NCI-H524 (cell line): ENCODE measurements at regions not wholly inside any gene's neighbourhood (a gene's known extent, or its start where the extent isn't known, plus 50 kb on each side); places are given as distances from the start of the nearest gene placed in this dataset.

Experiments used
- DNase-seq, 2 experiments: peaks; one replicate each; lab custom pipeline; 2025; lab: John Stamatoyannopoulos, UW

DNA sequence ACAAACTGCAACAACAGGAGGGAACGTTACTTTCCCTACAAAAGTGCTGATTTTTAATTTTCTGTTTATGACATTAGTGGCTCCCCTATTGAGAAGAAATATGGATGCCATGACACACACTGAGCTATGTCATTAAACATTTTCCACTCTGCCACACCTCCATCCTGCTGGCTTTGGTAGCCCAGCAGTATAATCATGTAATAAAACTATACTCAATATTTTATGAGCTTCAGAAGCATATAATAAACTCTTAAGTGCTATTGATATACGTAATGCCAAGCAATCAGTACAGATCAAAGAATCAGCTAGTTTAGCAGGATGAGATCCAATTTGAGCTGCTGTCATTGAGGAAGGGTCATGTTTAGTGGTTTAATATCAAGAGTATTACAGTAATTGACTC is 141.3 kb upstream of the LRRC7 start:
- DNase-seq: no peak

DNA sequence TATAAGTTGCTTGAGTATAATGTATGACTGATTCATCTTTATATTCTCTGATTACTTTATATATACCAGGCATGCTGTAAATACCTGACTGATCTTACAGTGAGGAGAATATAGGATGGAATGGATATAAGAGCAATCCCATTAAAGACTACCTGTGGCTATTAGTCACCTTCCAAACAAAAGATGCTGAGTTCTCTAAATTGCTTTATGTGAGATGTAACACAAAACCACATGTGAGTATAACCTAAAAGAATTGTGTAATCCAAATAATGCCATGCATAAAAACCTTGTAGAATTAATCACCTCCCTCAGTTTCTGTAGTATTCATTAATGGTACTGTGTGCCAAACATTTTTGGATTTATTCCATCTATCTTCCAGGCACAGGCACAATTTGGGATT is 134.6 kb upstream of the LRRC7 start:
- DNase-seq: no peak

DNA sequence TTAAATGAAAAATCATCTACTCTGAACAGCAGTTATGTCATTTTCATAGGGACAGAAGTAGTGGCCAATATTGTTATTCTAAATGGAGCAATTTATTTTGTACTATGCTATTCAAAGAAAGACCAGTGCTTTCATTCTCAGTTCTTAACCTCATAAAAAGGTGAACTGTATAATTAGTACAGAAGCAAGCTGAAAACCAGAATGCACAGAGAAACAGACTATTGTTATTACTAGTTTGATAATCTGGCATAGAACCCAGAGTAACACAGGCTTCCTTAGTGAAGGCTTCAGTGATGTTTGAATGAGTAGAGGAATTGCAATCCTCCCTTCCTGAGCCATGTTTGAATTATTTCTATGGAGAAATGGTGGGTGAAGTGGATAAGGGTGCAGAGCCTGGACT is 131.6 kb upstream of the LRRC7 start:
- DNase-seq: no peak

DNA sequence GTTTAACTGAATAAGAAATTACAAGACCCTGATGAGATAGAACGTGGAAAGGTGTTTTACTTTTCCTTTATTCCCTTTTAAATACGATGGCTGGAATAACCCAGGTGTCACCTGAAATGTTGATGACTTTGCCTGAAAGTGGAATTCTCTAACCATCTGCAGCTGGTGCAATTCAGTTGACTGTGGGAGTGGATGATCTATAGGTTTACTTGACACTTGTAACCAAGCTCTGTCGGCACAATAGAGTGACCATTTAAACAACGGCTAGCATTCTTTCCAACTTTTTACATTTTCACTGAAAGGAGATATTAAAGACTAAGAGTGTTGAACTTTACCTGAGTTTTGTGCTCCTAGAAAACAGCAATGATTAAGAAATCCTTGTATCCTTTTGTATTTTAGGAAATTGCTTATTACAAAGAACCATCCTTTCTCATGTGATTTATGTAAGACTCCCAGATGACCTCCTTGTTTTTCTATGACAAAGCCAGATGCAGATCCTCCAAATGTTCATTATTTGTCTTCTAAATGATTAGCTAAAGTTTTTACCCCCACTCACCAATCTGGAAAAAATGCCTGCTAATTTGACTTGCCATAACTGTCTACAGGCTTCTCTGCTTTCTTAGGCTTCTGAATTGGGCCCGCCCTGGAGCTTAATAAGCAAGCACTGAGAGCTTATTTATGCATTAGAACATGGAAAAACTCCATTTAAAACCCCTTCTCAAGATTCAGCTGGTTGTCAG is 129.5 kb upstream of the LRRC7 start:
- peak in 1 of 2 experiments; percentile 16 for DNase-seq

DNA sequence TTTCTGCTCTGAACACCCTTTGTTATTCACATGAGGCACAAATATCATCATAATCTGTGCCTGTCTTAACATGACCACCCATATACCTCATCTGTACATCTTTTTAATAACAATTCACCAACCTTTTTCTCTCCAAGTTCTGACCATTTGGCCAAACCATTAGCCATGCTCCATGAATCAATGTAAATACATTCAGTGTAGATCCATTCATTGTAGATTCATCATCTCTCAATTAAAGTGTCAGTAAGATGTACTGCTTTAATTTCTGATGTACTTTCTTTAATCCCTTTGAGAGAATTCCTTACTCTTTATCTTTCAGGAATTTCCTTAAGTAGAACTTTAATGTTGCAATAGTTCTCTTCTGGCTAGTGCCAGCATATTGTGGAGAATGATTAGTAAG is 126.2 kb upstream of the LRRC7 start:
- DNase-seq: no peak

DNA sequence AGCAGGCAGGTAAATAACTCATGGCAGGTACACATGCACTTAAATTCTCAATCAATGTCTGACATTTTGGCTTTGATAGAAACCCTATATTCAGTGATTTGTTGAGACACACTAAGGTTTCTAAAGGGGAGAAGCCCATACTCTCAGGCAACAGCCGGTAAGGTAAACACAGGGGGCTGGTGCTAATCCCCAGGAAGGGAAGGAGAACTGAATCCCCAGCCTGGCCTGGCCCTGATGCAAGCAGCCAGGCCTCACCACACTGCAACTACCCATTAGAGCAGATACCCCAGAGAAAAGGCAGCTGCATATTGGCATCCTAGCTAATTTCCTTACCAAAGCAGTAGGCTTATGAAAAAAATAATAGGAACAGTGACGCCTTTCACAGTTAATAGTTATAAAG is 116.5 kb upstream of the LRRC7 start:
- DNase-seq: peak in 1 of 2 experiments; percentile 6

DNA sequence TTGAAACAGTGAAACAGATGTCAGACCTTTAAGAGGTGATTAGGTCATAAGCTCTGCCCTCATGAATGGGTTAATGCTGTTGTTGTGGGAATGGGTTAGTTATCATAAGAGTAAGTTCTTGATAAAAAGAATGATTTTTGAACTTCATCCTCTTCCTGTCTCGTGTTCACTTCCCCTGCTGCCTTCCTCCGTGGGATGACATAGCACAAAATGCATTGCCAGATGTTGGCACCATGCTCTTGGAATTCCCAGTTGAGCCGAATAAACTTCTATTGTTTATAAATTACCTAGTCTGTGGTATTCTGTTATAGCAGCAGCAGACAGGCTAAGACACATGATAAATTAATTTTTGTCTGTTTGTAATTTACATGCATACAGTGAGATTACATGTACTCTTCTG is 112.0 kb upstream of the LRRC7 start:
- no peak for DNase-seq

DNA sequence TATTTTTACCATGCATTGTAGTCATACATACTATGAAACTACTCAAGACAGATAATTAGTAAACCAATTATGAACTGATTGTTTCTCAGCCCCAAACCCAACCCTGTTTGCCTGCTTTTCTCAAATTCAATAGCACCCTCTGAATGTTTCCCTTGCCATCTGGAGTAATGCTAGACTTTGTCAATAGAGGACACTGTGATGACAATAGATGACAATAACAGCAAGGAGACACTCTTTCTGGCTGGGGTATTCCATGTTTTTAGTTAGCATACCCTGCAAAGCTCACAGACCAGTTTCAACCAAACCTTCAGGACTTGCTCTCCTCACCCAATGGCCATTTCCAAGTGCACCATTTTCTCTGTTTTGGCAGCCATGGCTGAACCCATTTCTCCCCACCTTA is 108.5 kb upstream of the LRRC7 start:
- DNase-seq: no peak

DNA sequence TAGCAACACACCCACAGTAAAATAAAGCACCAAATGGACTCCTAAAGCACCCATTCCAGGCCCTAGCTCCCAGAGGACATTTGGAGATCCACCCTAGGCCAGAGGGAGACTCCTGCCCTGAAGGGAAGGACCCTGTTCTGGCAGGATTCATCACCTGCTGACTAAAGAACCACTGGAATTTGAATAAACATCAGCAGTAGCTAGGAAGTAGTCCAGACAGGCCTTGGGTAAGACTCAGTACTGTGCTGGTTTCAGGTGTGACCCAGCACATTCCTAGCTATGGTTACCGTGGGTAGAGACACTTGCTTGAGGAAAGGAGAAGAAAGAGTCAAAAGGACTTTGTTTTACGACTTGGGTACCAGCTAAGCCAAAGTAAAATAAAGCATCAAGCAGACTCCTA is 92.7 kb upstream of the LRRC7 start:
- no peak for DNase-seq

DNA sequence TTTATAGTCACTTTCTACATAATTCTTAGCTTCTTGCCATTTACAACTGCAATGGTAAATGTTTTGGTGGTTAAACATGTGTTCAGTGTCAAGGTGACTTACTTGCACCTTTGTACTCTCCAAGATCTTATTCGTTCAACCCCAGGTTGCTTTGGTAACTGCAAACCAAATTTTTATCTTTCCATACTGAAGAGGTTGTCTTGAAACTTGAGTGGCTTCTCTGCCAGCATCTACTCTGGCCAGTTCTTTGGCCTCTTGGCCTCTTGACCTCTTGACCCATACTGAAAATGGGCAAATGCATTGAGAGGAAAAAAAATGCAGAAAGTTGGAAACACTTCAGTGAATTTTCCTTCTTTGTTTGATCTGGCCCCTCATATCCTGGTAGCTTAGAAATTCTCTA is 88.0 kb upstream of the LRRC7 start:
- DNase-seq: no peak

DNA sequence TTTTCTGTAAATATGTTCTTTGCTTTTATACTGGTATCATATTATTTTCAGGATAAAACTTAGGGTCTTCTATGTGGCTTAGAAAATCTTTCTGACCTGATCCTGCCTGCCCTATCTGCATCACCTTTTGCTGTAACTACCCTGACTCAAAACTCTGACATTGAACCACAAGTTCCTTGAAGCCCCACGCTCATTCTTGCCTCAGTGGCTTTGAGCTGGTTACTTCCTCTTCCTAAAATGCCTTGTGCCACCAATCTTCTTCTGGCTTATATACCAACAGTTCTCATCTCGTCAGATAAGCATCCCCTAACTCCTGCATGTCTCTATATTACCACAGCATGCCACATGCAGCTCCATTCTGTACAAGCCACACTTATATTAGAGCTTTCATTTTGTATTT is 84.5 kb upstream of the LRRC7 start:
- no peak for DNase-seq

DNA sequence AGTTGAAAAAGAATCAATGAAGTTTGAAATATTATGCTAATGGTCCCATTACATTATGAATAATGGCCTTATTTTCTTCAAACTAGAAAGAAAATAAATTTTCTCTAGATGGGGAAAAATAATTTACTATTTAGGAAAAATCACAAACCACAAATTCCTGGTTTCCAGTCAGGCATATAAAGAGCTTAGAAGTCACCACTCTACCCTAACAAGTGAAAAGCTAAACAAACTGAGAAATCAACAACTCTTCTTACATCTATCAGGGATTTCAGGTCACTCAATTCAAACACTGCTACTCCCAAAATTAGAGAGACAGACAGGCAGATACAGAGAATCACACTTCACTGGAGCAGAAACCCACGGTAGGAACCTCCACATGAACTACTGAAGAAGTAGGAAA is 82.1 kb upstream of the LRRC7 start:
- DNase-seq: no peak

DNA sequence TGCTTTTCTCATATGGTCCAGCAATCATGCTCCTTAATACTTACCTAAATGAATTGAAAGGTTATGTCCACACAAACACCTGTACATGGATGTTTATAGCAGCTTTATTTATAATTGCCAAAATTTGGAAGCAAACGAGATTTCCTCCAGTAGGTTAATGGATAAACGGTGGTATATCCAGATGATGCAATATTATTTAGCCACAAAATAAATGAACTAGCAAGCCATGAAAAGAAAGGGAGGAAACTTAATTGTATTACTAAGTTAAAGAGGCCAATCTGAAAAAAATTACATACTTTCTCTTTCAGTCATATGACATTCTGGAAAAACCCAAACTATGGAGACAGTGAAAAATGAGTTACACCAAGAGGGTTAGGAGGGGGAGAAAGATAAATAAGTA is 76.3 kb upstream of the LRRC7 start:
- DNase-seq: no peak

DNA sequence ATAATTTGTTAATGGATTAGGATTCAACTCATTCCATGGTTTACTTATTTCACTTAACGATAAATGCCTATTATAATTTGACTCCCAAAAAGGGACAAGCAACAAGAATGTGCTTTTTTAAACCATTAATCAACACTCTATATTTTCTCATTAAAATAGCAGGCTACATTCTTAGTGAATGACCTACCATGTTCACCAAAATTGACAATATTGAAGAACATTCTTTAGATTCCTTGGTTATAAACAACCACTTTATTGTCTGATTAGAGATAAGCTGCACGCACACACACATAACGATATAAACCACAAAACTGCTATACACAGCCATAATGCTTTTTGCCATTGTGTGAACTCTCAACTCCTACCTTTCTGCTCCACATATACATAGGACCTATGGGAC is 75.4 kb upstream of the LRRC7 start:
- DNase-seq: no peak

DNA sequence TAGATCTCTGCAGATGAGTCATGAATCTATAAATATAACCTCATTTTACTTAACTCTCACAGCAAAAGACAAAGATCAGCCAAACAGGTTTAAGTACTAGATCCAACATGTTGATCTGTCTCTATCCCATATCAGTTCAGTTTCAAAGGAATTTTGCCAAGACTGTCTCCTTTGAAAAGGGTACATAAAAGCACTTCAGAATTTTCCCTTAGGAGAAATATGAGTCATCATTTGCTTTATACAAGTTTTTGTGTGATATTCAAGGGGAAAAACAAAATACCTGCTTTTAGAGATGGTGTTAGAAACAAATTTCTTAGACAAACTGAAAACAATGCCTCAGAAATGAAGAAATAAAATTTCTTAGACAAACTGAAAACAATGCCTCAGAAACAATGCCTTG is 73.5 kb upstream of the LRRC7 start:
- DNase-seq: no peak

DNA sequence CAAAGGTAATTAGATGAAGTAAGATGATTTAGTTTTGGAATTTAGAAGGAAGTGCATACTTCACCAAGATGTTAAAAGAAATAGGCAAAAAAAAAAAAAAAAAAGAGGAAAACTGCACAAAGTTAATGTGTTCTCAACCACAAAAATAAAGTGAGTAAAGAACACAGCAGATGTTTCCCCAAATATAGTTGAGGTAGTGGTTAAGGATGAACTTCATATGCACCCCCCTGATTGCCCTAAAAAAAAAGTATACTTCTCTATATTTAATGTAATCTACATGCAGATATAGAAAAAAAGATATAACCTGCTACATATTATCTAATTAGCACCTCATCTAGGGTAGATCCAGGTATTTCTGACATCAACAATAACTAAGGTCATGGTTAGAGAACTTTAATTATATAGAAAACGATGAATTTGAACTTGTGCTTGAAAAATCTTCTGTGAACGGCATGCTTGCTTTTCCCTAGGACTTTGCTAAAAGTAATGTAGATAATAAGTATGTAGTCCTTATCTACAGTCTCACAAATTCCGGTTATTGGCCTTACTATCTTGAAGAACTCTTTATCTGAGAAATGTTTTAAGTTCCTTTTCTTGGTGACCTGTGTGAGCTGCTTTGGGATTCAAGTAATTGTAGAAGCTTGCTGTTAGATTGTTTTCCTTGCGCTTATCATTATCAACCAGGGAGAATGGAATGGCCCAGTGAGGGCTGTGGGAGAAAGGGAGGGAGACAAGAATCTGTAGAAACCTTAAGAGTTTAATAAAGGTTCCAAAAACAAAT is 70.1 kb upstream of the LRRC7 start:
- no peak for DNase-seq

DNA sequence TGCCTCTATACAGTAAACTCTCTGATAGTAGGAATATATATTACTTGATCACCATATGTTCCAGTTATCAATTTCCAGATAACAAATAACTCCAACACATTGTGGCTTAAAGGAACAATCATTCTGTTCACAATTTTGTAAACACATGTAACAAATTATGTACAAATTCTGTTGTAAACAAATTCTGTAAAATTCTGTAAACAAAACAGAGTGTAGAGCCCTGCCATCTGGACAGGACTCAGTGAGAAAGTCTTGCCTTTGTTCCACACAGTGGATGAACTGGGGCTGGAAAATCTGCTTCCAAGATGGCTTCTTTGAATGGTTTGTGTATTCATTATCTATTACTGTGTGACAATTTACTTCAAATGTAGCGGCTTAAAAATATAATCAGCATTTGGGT is 69.0 kb upstream of the LRRC7 start:
- no peak for DNase-seq

DNA sequence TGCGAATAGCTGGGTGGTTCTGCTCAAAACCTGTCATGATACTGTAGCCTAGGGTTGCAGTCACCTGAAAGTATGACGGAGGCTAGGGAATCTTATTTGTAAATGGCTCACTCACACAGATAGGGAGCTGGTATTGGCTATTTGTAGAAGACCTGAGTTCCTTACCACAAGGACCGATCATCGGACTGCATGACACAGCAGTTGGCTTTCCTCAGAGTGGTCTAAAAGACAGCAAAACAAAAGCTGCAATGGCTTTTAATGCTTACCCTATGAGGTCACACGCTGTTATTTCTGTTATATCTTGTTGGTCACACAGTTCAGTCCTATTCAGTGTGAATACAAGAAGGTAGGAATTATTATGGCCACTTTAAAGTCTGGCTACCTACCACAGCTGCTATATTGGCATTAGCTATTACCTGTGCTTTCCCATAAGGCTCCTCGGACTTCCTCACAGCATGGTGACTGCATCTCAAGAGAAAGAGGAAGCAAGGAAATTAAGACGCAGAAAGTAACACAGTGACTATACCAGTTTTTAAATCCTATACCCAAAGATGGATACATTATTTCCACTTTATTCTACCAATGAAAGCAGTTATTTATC is 68.4 kb upstream of the LRRC7 start:
- DNase-seq: no peak

DNA sequence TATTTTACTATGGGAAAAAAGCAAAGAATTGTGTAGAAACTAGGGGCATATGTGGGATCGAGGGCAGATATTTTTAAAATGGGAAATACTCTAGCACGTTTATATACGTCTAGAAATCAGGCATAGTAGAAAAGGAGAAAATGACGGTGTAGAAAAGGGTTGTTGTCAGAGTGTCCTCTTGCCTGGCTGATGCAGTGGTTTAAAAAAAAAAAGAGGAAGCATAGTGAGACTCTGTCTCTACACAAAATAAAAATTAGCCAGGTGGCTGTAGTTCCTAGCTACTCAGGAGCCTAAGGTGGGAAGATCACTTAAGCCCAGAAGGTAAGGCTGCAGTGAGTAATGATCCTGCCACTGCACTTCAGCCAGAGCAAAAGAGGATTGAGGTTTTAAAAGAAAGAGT is 64.7 kb upstream of the LRRC7 start:
- DNase-seq: no peak

DNA sequence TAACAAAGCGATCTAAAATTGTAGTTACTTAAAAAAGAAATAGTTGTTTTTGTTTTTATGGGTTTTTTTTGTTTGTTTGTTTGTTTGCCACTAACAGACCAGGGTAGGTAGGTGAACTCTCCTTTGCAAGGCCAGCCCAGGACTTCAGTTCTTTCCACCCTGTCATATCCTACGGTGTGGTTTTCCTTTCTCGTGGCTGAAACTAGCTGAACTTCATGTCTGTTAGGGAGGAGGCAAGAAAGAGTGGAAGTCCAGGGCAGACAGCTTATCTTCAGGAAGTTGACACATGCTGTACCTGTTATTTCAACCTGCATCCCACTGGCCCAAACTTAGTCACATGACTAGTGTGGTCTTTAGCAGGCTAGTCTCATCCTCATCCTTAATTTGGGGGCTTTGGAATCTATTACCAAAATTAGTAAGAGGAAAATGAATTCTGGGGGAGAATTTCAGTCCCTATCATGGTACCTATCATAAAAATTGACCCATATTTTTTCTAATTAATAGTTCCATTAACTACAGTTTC is 62.9 kb upstream of the LRRC7 start:
- no peak for DNase-seq

DNA sequence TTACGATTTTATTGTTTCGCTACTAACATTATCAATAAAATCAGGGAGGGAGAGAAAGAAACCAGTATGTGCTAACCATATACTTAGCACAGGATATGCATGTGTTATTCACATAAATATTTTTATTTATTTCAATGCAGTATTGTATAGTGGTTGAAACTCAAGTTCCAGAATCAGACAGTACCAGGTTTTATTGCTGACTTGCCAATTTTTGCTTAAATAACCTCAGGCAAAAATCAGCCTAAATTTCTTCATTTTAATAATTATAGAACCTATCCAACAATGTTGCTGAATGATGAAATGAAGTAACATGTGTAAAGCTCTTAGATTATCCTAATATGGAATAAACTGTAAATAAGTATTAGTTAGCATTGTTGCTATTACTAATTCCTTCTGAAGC is 61.4 kb upstream of the LRRC7 start:
- DNase-seq: no peak

DNA sequence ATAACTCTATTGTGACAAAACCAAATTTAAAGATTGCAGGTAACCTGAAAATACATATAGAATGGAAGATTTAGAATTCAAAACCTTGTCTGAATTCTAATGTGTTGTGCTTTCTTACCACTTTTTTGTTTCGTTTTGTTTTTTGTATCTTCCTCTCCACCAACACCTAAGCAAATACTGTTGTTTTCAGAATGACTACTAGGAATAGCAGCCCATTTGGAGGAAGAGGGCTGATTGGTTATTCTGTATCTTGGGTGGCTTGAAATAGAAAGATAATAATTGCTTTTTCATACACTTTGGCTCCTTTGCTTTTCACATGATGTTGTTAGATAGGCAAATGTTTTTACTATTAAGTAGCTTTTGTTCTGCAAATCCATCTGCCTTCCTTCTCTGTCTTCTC is 61.0 kb upstream of the LRRC7 start:
- no peak for DNase-seq

DNA sequence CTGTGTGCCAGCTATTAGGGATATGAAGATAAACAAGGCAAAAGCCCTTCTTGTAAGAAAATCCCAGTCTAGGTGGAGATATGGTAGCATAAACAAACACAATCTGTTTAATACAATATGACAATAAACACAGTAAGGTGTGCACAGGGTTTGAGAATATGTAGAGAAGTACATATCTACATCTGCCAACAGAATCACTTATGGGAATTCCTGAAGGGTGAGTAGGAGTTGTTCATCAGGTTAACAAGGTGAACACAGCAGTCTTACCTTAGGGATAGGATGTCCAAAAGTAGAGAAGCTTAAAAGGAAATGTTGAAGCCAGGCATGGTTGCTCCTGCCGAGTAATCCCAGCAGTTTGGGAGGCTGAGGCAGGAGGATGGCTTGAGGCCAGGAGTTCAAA is 57.7 kb upstream of the LRRC7 start:
- DNase-seq: no peak
